AG04449 (cell line): ENCODE measurements at regions not wholly inside any gene's neighbourhood (a gene's known extent, or its start where the extent isn't known, plus 50 kb on each side); places are given as distances from the start of the nearest gene placed in this dataset.

Experiments used
- CTCF ChIA-PET: fragments of 350-600 bp; formaldehyde crosslinking; extraction: SDS; loops from one replicate; lab custom pipeline; 2021; ENCODE audit warnings: antibody characterized with exemption; lab: Yijun Ruan, JAX
- POLR2A ChIA-PET: fragments of 400-600, 350-600 bp; formaldehyde crosslinking; extraction: SDS; loops from one replicate; lab custom pipeline; 2020; ENCODE audit warnings: antibody characterized with exemption, inconsistent platforms; lab: Yijun Ruan, JAX
- DNase-seq: peaks from one replicate; pipeline ENCODE4 v3.0.0-alpha.2; 2010; ENCODE audit warnings: low read depth, low spot score
- H3K4me3 ChIP-seq: 2 replicates; pipeline ENCODE4 v1.5.1; 2011; ENCODE audit warnings: low read depth, mild to moderate bottlenecking, control low read depth, low read length
- CTCF ChIP-seq: IDR thresholded peaks from one replicate; pipeline ENCODE4 v1.5.1; 2011; ENCODE audit warnings: mild to moderate bottlenecking, moderate library complexity, low read length, control low read depth, inconsistent platforms; ENCODE audit not compliant: insufficient read depth; ENCODE audit errors: missing control alignments

- ChIA-PET POLR2A (no interaction called here), CTCF (interaction anchor here (0.7 to 1.4 kb wide), 3 partner anchors 12 to 100 kb away, joined by 3 read pairs; no protein-coding TSS in a partner anchor)
- DNase-seq: no peak
- no peak for TF ChIP-seq CTCF
- no peak overlapping the region for H3K4me3 ChIP-seq
These were observed 242.1 kb downstream of the GLI2 start for GRCh38 chr2:120977582-120978358.

- TF ChIP-seq CTCF: no peak
- CTCF ChIA-PET: interaction anchor here (0.7 to 1.5 kb wide), 5 partner anchors 9 to 122 kb away, joined by 3 to 4 read pairs (median 3); no protein-coding TSS in a partner anchor
- POLR2A ChIA-PET: no interaction called here
- no peak overlapping the region for H3K4me3 ChIP-seq
- no peak for DNase-seq
These were observed 242.8 kb downstream of the GLI2 start for GRCh38 chr2:120978359-120979050.

- ChIA-PET CTCF (interaction anchor here (1.1 to 1.5 kb wide), 3 partner anchors 9 to 123 kb away, joined by 3 to 4 read pairs (median 3); no protein-coding TSS in a partner anchor), POLR2A (no interaction called here)
- H3K4me3 ChIP-seq: no peak overlapping the region
- no peak for TF ChIP-seq CTCF
- no peak for DNase-seq
These were observed 243.7 kb downstream of the GLI2 start for GRCh38 chr2:120979398-120979797.

GRCh38 chr2:120979921-120980320 lies 244.3 kb downstream of the GLI2 start:
- H3K4me3 ChIP-seq: no peak overlapping the region
- TF ChIP-seq CTCF: no peak
- ChIA-PET POLR2A (interaction anchor here (1.0 kb wide), 1 partner anchor 14 kb away, joined by 3 read pairs; no protein-coding TSS in a partner anchor), CTCF (interaction anchor here (1.1 to 1.5 kb wide), 2 partner anchors 10 to 99 kb away, joined by 3 to 4 read pairs; no protein-coding TSS in a partner anchor)
- no peak for DNase-seq

- no peak for DNase-seq
- ChIA-PET POLR2A (no interaction called here), CTCF (no interaction called here)
- no peak for TF ChIP-seq CTCF
- no peak overlapping the region for H3K4me3 ChIP-seq
These were observed 245.8 kb downstream of the GLI2 start for GRCh38 chr2:120981443-120981842.

GRCh38 chr2:120982598-120982997 lies 246.9 kb downstream of the GLI2 start:
- no peak for TF ChIP-seq CTCF
- no peak for DNase-seq
- POLR2A ChIA-PET: no interaction called here
- no peak overlapping the region for H3K4me3 ChIP-seq
- CTCF ChIA-PET: no interaction called here
